ENCODE measurements at regions not wholly inside any gene's neighbourhood (a gene's known extent, or its start where the extent isn't known, plus 50 kb on each side); places are given as distances from the start of the nearest gene placed in this dataset.

DNA sequence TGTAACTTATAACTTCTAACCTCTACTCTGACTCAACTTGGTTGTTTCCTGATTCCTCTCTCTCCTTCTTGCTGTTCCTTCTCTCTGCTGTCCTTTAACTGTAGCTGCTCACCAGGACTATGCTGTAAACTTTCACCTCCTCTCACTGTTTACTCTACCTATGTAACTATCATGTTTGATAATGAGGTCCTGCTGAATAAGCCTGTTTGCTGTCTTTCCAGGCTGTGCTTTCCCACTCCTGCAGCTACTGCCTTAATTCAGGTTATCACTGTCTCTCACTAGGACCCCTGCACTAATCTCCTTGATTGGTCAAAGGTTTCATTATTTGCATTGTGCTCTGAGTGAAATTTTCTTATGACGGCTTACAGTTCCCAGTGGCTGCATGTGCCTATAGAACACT is 633.9 kb upstream of the PTBP2 start:
- no peaks in the 10 kb centered on the region for H3K9me2 ChIP-seq (replicated peaks; ENCODE audit: low read depth, low read length)
- H3K79me2 ChIP-seq (ENCODE audit: insufficient read depth, low read length), result no peaks in the 10 kb centered on the region
- no peaks in the 10 kb centered on the region for H3F3A ChIP-seq (ENCODE audit: low read depth)
- no peaks in the 10 kb centered on the region for H4K20me1 ChIP-seq (ENCODE audit: insufficient read depth, low read length, poor library complexity, severe bottlenecking)
- H3K9ac ChIP-seq (ENCODE audit: low read depth, low read length, poor library complexity, severe bottlenecking), result no peak overlapping the region
- H3K4me3 ChIP-seq (ENCODE audit: low read length, poor library complexity, severe bottlenecking), result no peak overlapping the region
- H3K36me3 ChIP-seq (ENCODE audit: insufficient read depth, low read length), result no peaks in the 10 kb centered on the region
- no peaks in the 10 kb centered on the region; the same call in 1 of the 2 replicates for H3K9me3 ChIP-seq (ENCODE audit: insufficient read depth, low read depth, low read length)
- H3K4me1 ChIP-seq (ENCODE audit: insufficient read depth, low read length, poor library complexity, severe bottlenecking), result no peaks in the 10 kb centered on the region
- H3K27me3 ChIP-seq (ENCODE audit: insufficient read depth, low read length, poor library complexity, severe bottlenecking), result no peaks in the 10 kb centered on the region
- TF ChIP-seq, protein P1, sequence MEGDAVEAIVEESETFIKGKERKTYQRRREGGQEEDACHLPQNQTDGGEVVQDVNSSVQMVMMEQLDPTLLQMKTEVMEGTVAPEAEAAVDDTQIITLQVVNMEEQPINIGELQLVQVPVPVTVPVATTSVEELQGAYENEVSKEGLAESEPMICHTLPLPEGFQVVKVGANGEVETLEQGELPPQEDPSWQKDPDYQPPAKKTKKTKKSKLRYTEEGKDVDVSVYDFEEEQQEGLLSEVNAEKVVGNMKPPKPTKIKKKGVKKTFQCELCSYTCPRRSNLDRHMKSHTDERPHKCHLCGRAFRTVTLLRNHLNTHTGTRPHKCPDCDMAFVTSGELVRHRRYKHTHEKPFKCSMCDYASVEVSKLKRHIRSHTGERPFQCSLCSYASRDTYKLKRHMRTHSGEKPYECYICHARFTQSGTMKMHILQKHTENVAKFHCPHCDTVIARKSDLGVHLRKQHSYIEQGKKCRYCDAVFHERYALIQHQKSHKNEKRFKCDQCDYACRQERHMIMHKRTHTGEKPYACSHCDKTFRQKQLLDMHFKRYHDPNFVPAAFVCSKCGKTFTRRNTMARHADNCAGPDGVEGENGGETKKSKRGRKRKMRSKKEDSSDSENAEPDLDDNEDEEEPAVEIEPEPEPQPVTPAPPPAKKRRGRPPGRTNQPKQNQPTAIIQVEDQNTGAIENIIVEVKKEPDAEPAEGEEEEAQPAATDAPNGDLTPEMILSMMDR (conservative IDR thresholded peaks at IDR 0.05; ENCODE audit: low read length), result no peak
- no peak for TF ChIP-seq EZH2phosphoT487 (IDR thresholded peaks at IDR 0.05; ENCODE audit: borderline replicate concordance)
- no peak overlapping the region for H2AFZ ChIP-seq (ENCODE audit: low read length)
- H3K4me2 ChIP-seq (ENCODE audit: low read depth, low read length, poor library complexity, severe bottlenecking), result no peak overlapping the region

DNA sequence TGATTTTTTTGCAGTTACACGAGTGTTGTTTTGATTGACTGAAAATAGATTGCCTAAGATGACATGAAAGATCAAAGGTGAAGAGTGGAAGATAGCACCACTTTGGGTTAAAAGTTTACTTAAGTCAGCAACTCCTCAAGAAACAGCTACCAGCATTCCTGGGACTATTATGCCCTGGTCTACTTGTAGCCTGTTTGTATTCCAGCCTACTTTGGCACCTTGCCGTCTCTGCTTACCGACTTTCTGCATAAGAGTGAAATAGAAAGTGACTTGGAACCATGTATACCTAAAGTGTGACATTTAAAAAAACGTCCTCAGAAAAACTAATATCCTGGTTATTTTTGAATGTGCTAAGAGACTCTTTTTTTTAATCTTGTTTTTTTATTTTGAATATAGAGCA is 631.5 kb upstream of the PTBP2 start:
- Histone ChIP-seq H3K9me2 (replicated peaks; ENCODE audit: low read depth, low read length) (no peaks in the 10 kb centered on the region), H2AFZ (ENCODE audit: low read length) (no peak overlapping the region), H3K4me1 (ENCODE audit: insufficient read depth, low read length, poor library complexity, severe bottlenecking) (no peaks in the 10 kb centered on the region), H3K27me3 (ENCODE audit: insufficient read depth, low read length, poor library complexity, severe bottlenecking) (no peaks in the 10 kb centered on the region), H3K4me3 (ENCODE audit: low read length, poor library complexity, severe bottlenecking) (no peak overlapping the region), H3K9ac (ENCODE audit: low read depth, low read length, poor library complexity, severe bottlenecking) (no peak overlapping the region), H3K9me3 (ENCODE audit: insufficient read depth, low read depth, low read length) (no peaks in the 10 kb centered on the region; the same call in 1 of the 2 replicates), H4K20me1 (ENCODE audit: insufficient read depth, low read length, poor library complexity, severe bottlenecking) (no peaks in the 10 kb centered on the region), H3K79me2 (ENCODE audit: insufficient read depth, low read length) (no peaks in the 10 kb centered on the region), H3K4me2 (ENCODE audit: low read depth, low read length, poor library complexity, severe bottlenecking) (no peak overlapping the region), H3K36me3 (ENCODE audit: insufficient read depth, low read length) (no peaks in the 10 kb centered on the region), H3F3A (ENCODE audit: low read depth) (no peaks in the 10 kb centered on the region)
- TF ChIP-seq EZH2phosphoT487 (IDR thresholded peaks at IDR 0.05; ENCODE audit: borderline replicate concordance), result no peak
- TF ChIP-seq, protein P1 (conservative IDR thresholded peaks at IDR 0.05; ENCODE audit: low read length), result no peak

DNA sequence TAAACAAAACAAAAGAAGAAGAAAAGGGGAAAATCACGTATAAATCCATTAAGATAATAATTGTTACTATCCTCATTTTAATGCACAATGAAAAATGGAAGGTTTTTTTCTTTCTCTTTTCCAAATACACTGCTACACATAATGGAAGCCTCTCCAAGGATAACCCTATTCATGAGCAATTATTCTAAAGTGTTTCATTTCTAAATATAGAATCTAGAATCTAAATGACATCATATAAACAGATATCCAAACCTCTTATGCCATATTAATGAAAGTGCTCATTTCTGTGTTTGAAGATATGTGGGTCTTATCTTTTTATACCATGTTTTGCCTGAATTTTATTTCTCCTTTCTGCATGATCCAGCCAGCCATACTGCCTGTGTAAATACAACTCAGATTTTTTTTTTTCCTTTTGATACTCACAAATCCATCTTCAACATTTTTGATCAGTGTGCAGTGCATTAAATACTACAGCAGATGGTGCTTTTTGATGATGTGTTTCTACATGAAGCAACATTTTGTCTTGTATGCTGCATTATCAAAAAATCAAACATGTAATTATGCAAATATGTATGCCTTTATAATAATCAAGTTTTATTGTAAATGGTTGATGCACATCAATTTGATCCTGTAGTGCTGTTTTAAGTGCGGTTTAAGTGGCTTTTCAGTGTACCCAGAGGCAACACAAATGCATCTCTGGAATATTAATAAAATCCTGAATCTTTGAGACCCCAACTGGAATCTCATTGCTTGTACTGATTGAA is 625.6 kb upstream of the PTBP2 start:
- Histone ChIP-seq H4K20me1 (ENCODE audit: insufficient read depth, low read length, poor library complexity, severe bottlenecking) (no peaks in the 10 kb centered on the region), H2AFZ (ENCODE audit: low read length) (no peak overlapping the region), H3K27me3 (ENCODE audit: insufficient read depth, low read length, poor library complexity, severe bottlenecking) (no peaks in the 10 kb centered on the region), H3K4me1 (ENCODE audit: insufficient read depth, low read length, poor library complexity, severe bottlenecking) (no peaks in the 10 kb centered on the region), H3K9me3 (ENCODE audit: insufficient read depth, low read depth, low read length) (no peaks in the 10 kb centered on the region), H3K9ac (ENCODE audit: low read depth, low read length, poor library complexity, severe bottlenecking) (no peak overlapping the region), H3K4me2 (ENCODE audit: low read depth, low read length, poor library complexity, severe bottlenecking) (no peak overlapping the region), H3K4me3 (ENCODE audit: low read length, poor library complexity, severe bottlenecking) (no peak overlapping the region), H3K79me2 (ENCODE audit: insufficient read depth, low read length) (no peaks in the 10 kb centered on the region), H3F3A (ENCODE audit: low read depth) (no peaks in the 10 kb centered on the region), H3K9me2 (replicated peaks; ENCODE audit: low read depth, low read length) (no peaks in the 10 kb centered on the region), H3K36me3 (ENCODE audit: insufficient read depth, low read length) (no peaks in the 10 kb centered on the region)
- no peak for TF ChIP-seq EZH2phosphoT487 (IDR thresholded peaks at IDR 0.05; ENCODE audit: borderline replicate concordance)
- TF ChIP-seq, protein P1 (conservative IDR thresholded peaks at IDR 0.05; ENCODE audit: low read length), result no peak
